ENCODE measurements at regions not wholly inside any gene's neighbourhood (a gene's known extent, or its start where the extent isn't known, plus 50 kb on each side); places are given as distances from the start of the nearest gene placed in this dataset.

- TF ChIP-seq CTCF (conservative IDR thresholded peaks at IDR 0.05; ENCODE audit: low read length) = no peak
- no peak for TF ChIP-seq EZH2phosphoT487 (IDR thresholded peaks at IDR 0.05; ENCODE audit: borderline replicate concordance)
Measured at GRCh38 chr9:81320909-81321482, 368.4 kb downstream of the TLE1 start.

Measured in Loucy (cell line).